HG03280 (cell line): ENCODE measurements at regions not wholly inside any gene's neighbourhood (a gene's known extent, or its start where the extent isn't known, plus 50 kb on each side); places are given as distances from the start of the nearest gene placed in this dataset.
"Not testable (repeated sequence)": the region's sequence is repeated elsewhere in the genome, so short reads cannot be mapped to it uniquely, and the experiment has no call there.

Experiments
- ATAC-seq: cut with Tn5 transposase; IDR thresholded peaks from one replicate; pipeline ENCODE4 v1.9.1; 2021; ENCODE audit warnings: mild to moderate bottlenecking, moderate library complexity; ENCODE audit not compliant: unreplicated experiment

DNA sequence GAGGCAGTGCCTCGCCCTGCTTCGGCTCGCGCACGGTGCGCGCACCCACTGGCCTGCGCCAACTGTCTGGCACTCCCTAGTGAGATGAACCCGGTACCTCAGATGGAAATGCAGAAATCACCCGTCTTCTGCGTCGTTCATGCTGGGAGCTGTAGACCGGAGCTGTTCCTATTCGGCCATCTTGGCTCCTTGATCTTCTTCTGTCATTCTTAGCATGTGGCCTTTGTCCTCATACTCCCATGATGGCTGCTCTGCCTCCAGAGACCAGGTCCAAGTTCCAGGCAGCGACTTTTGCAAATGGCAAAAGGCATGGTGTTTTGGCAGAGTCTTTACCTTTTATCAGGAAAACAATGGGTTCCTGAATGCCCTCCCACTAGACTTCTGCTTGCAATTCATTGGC, 102.6 kb upstream of the SKOR2 start:
- ATAC-seq = not testable (repeated sequence)

DNA sequence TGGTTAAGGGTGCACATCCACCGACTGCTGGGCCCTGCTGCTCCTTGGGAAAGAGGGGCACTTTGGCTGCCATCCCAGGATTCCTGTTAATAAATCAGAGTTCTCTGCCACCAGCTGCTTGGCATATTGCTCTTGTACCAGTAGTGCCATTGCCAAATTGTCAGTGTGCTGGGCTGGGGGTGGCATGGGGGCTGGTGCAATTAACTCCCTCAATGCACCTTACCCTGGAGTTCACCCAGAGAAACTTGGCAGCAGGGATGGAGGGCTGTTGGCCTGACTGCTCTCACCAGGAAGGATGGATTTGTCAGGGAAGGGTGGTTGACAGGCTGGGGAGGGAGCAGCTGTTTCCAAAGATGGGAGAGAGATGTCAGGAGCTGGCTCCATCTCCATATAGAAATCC, 94.6 kb upstream of the SKOR2 start:
- ATAC-seq = no peak

GRCh38 chr18:47345291-47345690, 93.8 kb upstream of the SKOR2 start:
- no peak for ATAC-seq

DNA sequence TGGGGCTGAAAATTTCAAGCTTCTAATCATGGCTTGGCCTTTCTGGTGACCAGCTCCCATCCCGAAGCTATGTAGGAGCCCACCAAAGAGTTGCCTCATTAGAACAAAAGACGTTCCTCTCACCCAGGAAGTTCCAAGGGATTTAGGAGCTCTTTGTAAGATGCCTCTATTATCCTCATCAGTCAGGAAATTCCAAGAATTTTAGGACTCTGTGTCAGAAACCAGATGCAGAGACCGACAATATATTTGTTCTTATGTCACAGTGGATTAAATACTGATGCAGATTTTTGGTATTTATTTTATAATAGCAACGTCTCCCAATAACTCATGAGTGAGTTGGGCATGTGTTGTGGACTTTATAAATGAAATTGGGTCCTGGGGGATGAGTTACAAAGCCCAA, 91.8 kb upstream of the SKOR2 start:
- no peak for ATAC-seq

DNA sequence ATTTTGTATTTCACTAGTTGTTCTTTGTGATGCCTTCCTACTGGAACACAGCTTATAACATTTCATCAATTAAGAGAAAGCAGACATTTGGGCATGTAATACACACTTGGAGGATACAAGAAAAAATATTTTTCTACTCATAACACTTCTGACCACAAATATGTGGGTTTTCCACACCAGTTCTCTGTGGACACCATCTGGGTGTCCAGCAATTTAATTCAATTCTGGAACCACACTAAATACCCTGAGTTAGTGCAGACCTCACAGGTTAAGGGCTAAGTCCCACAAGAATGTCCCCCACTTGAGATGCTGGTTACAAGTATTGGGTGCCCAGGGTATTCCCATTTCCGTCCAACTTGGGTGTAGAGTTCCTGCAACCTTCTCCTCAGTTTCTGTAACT, 91.1 kb upstream of the SKOR2 start:
- no peak for ATAC-seq

- ATAC-seq = no peak
Measured at GRCh38 chr18:47341678-47342077, 90.2 kb upstream of the SKOR2 start.

DNA sequence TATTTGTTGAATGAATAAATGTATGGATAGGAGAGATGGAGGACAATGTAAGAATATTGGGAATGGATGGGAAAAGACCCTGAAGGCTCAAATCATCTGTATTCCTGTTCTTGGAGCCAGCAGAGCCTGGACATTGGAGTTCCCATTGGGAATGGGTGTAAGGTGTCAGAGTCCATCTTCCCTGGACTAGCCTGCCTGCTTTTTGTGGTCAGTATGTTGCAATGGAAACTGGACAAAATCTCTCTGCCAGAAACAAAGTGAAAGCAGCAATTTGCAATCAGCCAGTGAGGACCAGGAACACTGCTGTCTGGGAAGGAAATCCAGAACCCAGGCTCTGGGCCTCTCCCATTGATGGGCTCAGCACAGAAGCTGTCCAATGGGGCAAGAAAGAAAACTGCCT, 83.5 kb upstream of the SKOR2 start:
- no peak for ATAC-seq

- no peak for ATAC-seq
Measured at GRCh38 chr18:47333926-47334635, 82.6 kb upstream of the SKOR2 start.

DNA sequence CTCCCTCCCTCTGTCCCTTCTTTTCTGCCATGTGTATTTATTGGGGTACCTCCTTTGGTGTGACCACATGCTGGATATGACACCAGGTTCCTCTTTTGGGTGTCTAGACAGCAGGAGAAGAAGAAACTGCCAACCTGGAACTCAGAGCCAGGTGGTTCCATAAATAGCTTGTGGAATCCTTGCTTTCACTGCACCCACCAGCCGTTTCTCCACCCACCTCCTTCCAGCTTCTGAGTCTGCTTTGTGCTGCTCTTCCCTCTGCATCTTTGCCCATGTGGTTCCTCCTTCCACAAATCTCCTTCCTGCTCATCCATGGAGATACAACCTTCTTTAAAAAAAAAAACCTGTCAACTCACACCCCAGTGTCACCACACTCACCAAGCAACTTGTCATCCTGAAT, 80.2 kb upstream of the SKOR2 start:
- no peak for ATAC-seq

DNA sequence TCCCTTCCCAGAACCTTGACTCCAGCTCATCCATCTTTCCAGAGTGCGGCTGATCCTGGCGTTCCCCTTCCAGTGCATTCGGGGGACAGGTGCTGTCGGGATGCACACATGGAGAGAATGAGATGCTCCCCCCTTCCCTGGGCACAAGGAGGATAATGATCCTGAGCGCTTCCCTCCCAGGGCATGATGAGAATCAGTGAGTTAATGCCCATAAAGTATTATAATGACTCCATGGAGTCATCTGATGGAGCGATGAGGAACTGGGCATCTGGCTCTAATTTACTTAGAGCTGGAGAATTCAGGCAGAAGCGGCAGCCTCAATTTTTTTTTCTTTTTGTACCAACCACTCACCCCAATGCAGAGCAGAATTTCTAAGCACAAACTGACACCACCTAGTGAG, 79.6 kb upstream of the SKOR2 start:
- no peak for ATAC-seq

- no peak for ATAC-seq
Measured at GRCh38 chr18:47323158-47323557, 71.7 kb upstream of the SKOR2 start.

DNA sequence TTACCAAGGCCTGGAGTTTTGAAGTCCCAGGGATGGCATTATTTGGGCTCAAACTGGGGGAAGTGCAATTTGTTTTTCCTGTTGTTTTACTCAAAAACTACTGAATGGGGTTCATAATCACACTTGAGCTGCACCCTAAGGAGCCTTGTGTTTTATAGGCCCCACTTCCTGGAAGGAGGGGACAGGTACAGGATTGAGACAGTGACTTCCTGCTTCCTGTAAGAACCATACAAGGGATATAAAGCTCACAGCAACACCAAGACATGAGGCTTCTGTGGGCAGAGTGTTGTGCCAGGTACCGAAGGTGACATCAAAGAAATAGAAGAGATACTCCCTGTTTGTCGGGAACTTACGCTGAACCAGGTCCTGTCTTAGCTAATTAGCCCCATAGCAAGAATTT, 70.4 kb upstream of the SKOR2 start:
- ATAC-seq = no peak

- no peak for ATAC-seq
Measured at GRCh38 chr18:47317824-47318508, 66.5 kb upstream of the SKOR2 start.

DNA sequence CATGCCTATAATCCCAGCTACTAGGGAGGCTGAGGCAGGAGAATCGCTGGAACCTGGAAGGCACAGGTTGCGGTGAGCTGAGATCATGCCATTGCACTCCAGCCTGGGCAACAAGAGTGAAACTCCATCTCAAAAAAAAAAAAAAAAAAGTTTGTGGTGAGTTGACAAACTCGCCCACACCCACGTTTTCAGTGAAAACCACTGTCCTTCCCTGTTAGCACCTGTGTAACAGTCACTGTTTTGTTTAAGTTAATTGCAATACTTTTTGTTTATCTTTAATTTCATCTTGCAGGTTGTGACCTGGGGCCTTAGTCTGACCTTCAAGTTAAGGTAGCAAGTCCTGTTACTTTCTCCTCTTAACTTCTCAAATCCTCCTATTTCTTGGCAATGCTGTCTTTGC, 65.5 kb upstream of the SKOR2 start:
- no peak for ATAC-seq

DNA sequence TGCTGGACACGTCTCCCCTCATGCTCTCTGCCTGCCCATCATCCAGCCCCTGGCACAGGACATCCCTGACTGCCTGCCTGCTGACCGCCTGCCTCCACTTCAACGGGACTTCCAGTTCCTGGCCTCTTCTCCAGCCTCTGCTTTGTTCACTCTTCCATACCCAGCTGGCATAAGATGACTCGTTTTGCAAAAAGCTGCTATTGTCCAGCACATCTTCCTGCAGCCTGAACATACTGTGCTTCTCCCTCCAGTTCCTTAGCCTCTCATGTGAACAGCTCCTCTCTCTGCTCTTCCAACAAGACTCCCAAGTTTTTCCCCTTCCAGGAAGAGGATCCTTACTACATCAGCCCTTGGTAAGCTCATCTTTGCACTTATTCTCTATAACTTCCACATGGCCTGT, 62.4 kb upstream of the SKOR2 start:
- no peak for ATAC-seq

- ATAC-seq = no peak
Measured at GRCh38 chr18:47311585-47311984, 60.1 kb upstream of the SKOR2 start.
